ENCODE measurements at regions not wholly inside any gene's neighbourhood (a gene's known extent, or its start where the extent isn't known, plus 50 kb on each side); places are given as distances from the start of the nearest gene placed in this dataset.

DNA sequence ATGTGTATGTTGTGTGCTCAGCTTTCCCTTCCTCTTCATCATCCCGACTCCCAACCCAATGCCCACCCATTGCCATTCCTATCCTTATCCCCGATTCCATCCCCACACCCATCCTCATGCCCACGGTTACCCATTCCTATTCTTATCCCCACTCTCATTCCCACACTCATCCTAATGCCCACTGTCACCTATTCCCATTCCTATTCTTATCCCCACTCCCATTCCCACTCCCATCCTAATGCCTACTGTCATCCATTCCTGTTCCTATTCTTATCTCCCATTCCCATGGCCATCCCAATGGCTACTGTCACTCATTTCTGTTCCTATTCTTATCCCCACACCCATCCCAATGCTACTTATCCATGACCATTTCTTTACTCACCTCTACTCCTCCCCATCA, 254.1 kb downstream of the DHX35 start:
- no peak for TF ChIP-seq EZH2phosphoT487 (IDR thresholded peaks at IDR 0.05; ENCODE audit: unreplicated experiment)
- TF ChIP-seq, protein P1, sequence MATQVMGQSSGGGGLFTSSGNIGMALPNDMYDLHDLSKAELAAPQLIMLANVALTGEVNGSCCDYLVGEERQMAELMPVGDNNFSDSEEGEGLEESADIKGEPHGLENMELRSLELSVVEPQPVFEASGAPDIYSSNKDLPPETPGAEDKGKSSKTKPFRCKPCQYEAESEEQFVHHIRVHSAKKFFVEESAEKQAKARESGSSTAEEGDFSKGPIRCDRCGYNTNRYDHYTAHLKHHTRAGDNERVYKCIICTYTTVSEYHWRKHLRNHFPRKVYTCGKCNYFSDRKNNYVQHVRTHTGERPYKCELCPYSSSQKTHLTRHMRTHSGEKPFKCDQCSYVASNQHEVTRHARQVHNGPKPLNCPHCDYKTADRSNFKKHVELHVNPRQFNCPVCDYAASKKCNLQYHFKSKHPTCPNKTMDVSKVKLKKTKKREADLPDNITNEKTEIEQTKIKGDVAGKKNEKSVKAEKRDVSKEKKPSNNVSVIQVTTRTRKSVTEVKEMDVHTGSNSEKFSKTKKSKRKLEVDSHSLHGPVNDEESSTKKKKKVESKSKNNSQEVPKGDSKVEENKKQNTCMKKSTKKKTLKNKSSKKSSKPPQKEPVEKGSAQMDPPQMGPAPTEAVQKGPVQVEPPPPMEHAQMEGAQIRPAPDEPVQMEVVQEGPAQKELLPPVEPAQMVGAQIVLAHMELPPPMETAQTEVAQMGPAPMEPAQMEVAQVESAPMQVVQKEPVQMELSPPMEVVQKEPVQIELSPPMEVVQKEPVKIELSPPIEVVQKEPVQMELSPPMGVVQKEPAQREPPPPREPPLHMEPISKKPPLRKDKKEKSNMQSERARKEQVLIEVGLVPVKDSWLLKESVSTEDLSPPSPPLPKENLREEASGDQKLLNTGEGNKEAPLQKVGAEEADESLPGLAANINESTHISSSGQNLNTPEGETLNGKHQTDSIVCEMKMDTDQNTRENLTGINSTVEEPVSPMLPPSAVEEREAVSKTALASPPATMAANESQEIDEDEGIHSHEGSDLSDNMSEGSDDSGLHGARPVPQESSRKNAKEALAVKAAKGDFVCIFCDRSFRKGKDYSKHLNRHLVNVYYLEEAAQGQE (IDR thresholded peaks at IDR 0.05; ENCODE audit: unreplicated experiment), result no peak
- no peak for TF ChIP-seq EZH2 (IDR thresholded peaks at IDR 0.05; ENCODE audit: low read depth, unreplicated experiment)
- TF ChIP-seq, protein P2, sequence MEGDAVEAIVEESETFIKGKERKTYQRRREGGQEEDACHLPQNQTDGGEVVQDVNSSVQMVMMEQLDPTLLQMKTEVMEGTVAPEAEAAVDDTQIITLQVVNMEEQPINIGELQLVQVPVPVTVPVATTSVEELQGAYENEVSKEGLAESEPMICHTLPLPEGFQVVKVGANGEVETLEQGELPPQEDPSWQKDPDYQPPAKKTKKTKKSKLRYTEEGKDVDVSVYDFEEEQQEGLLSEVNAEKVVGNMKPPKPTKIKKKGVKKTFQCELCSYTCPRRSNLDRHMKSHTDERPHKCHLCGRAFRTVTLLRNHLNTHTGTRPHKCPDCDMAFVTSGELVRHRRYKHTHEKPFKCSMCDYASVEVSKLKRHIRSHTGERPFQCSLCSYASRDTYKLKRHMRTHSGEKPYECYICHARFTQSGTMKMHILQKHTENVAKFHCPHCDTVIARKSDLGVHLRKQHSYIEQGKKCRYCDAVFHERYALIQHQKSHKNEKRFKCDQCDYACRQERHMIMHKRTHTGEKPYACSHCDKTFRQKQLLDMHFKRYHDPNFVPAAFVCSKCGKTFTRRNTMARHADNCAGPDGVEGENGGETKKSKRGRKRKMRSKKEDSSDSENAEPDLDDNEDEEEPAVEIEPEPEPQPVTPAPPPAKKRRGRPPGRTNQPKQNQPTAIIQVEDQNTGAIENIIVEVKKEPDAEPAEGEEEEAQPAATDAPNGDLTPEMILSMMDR (conservative IDR thresholded peaks at IDR 0.05; ENCODE audit: low read depth in 2 of 2), result no peak
- TF ChIP-seq POLR2AphosphoS5 (IDR thresholded peaks at IDR 0.05; ENCODE audit: low read depth), result no peak
- TF ChIP-seq CREB1 (CRISPR knock-in tag; IDR thresholded peaks at IDR 0.05; ENCODE audit: low read depth), result no peak
- no peak for TF ChIP-seq JUNB (IDR thresholded peaks at IDR 0.05; ENCODE audit: unreplicated experiment)
- TF ChIP-seq, protein P3, sequence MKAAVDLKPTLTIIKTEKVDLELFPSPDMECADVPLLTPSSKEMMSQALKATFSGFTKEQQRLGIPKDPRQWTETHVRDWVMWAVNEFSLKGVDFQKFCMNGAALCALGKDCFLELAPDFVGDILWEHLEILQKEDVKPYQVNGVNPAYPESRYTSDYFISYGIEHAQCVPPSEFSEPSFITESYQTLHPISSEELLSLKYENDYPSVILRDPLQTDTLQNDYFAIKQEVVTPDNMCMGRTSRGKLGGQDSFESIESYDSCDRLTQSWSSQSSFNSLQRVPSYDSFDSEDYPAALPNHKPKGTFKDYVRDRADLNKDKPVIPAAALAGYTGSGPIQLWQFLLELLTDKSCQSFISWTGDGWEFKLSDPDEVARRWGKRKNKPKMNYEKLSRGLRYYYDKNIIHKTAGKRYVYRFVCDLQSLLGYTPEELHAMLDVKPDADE (IDR thresholded peaks at IDR 0.05), result no peak
- no peak for TF ChIP-seq NANOG (IDR thresholded peaks at IDR 0.05; ENCODE audit: borderline replicate concordance)
- TF ChIP-seq ZNF331 (CRISPR knock-in tag; IDR thresholded peaks at IDR 0.05; ENCODE audit: low read depth), result no peak
- TF ChIP-seq STAT1 (IDR thresholded peaks at IDR 0.05; ENCODE audit: unreplicated experiment), result no peak
